ENCODE measurements at regions not wholly inside any gene's neighbourhood (a gene's known extent, or its start where the extent isn't known, plus 50 kb on each side); places are given as distances from the start of the nearest gene placed in this dataset.

- DNase-seq (ENCODE audit: low spot score) (peak; percentile 16), ATAC-seq (peak; percentile 86)
- Histone ChIP-seq H3K4me2 (peak overlapping the region; percentile 63), H3K79me2 (replicated peaks; ENCODE audit: insufficient read depth) (no peaks in the 10 kb centered on the region), H3K9me2 (ENCODE audit: insufficient read depth) (no peaks in the 10 kb centered on the region), H3K27me3 (ENCODE audit: insufficient read depth) (no peaks in the 10 kb centered on the region), H3K4me3 (no peak overlapping the region), H2AFZ (no peak overlapping the region), H3K36me3 (ENCODE audit: insufficient read depth) (no peaks in the 10 kb centered on the region), H3F3A (replicated peaks; ENCODE audit: low read depth) (no peaks in the 10 kb centered on the region), H4K20me1 (replicated peaks; ENCODE audit: insufficient read depth) (no peaks in the 10 kb centered on the region), H3K27ac (ENCODE audit: low read depth) (0 out of 2 replicates have a peak overlapping the region, but pooled peaks have one; percentile 13), H3K4me1 (ENCODE audit: insufficient read depth) (peaks cover 24% of the 10 kb centered on the region)
- Mint-ChIP-seq H3K4me3 (no peak overlapping the region), H3K9me3 (no peaks in the 10 kb centered on the region), H3K36me3 (ENCODE audit: low read depth) (no peaks in the 10 kb centered on the region; the same call in 2 of the 3 replicates), H3K27me3 (ENCODE audit: insufficient read depth, low read depth, poor library complexity) (no peaks in the 10 kb centered on the region), H3K27ac (no peak overlapping the region), H3K4me1 (peaks cover 8% of the 10 kb centered on the region)
- TF ChIP-seq EZH2phosphoT487 (IDR thresholded peaks at IDR 0.05; ENCODE audit: unreplicated experiment) (no peak), ZNF114 (CRISPR knock-in tag; IDR thresholded peaks at IDR 0.05) (peak; percentile 68; the same call in 1 of the 2 replicates), JUNB (IDR thresholded peaks at IDR 0.05; ENCODE audit: unreplicated experiment) (no peak), ZNF331 (CRISPR knock-in tag; IDR thresholded peaks at IDR 0.05; ENCODE audit: low read depth) (no peak), ZNF462 (CRISPR knock-in tag; IDR thresholded peaks at IDR 0.05) (peak; percentile 92), ETS1 (IDR thresholded peaks at IDR 0.05) (no peak), REST (IDR thresholded peaks at IDR 0.05; ENCODE audit: unreplicated experiment) (no peak), NANOG (IDR thresholded peaks at IDR 0.05; ENCODE audit: borderline replicate concordance) (peak; percentile 66; the same call in 1 of the 2 replicates), CREB1 (CRISPR knock-in tag; IDR thresholded peaks at IDR 0.05; ENCODE audit: low read depth) (peak; percentile 29; the same call in 1 of the 2 replicates), EZH2 (IDR thresholded peaks at IDR 0.05; ENCODE audit: low read depth, unreplicated experiment) (no peak)
Measured at GRCh38 chr4:57544811-57545654, 434.8 kb upstream of the IGFBP7 start.

Measured in GM23338 (cell line).